NT2/D1 (cell line): ENCODE measurements at regions not wholly inside any gene's neighbourhood (a gene's known extent, or its start where the extent isn't known, plus 50 kb on each side); places are given as distances from the start of the nearest gene placed in this dataset.

Experiments
- SUZ12 ChIP-seq: IDR thresholded peaks from 2 replicates; pipeline ENCODE4 v1.6.1; 2011; ENCODE audit not compliant: insufficient read length, insufficient read depth; ENCODE audit errors: extremely low read depth
- YY1 ChIP-seq: IDR thresholded peaks from 2 replicates; pipeline ENCODE4 v1.6.1; 2011; ENCODE audit not compliant: insufficient read length, insufficient read depth

DNA sequence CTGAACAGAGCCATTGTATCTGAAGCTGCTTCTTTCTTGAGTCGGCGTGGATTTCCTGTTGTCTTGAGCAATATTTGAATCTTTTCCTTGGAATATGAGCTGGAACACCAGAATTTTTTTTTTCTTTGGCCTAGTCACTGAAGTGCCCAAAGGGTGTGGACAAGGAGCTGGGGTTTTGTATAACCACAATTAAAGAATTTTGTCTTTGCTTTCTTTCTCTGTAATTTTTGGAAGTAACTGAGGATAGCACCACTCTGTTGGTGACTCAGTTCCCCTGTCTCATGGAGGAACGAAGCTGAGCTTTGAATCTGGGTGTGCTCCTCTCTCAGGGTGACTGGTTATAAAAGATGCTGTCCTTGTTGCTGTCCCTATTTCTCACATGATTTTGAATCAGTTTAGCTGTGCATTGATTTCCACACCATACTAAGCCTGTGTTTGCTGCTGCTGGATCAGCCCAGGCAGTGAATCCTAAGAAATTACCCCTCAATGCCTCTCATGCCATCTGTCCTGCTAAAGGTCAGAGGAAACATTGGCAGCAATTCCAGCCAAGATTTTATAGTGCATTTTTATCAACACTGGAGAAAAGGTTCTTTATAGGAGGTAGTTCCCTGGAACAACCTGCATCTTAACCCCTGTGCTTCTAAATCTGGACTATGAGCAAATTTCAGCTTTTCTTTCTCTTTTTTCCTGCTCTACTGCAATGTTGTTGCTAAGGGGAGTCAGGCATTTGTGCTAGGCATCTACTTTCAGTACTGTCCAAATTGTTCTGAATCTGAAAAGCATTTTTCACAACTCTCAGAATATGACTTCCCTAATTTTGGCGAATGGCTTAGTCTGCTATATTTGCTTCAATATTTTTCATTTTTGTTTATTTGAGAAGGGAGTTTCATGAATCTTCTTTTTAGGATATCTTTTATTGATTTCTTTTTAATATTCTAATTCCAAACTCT lies 540.8 kb downstream of the SOX6 start:
- TF ChIP-seq SUZ12 (no peak), YY1 (no peak)
